AG09319 (cell line): ENCODE measurements at regions not wholly inside any gene's neighbourhood (a gene's known extent, or its start where the extent isn't known, plus 50 kb on each side); places are given as distances from the start of the nearest gene placed in this dataset.

Source experiments
- DNase-seq: peaks from one replicate; pipeline ENCODE4 v3.0.0-alpha.2; 2010; ENCODE audit warnings: low read depth; ENCODE audit errors: extremely low read depth
- CTCF ChIP-seq: IDR thresholded peaks from 2 replicates; pipeline ENCODE4 v1.5.1; 2011; ENCODE audit warnings: low read depth, mild to moderate bottlenecking, inconsistent platforms, low read length, moderate library complexity

GRCh38 chr10:124239696-124240095 is 146.3 kb upstream of the CHST15 start:
- no peak for TF ChIP-seq CTCF
- DNase-seq = no peak

- no peak for TF ChIP-seq CTCF
Observed at GRCh38 chr10:124239134-124239533, 145.7 kb upstream of the CHST15 start.

GRCh38 chr10:124238367-124238766 is 145.0 kb upstream of the CHST15 start:
- no peak for TF ChIP-seq CTCF
- DNase-seq = no peak

More at GRCh38 chr10:124239134-124239533, 145.7 kb upstream of the CHST15 start:
- DNase-seq = no peak

GRCh38 chr10:124237282-124237961 is 144.0 kb upstream of the CHST15 start:
- DNase-seq = no peak
- TF ChIP-seq CTCF = no peak

GRCh38 chr10:124236816-124237215 is 143.4 kb upstream of the CHST15 start:
- DNase-seq = no peak
- no peak for TF ChIP-seq CTCF

- no peak for DNase-seq
- no peak for TF ChIP-seq CTCF
Observed at GRCh38 chr10:124236136-124236535, 142.7 kb upstream of the CHST15 start.

- DNase-seq = no peak
- no peak for TF ChIP-seq CTCF
Observed at GRCh38 chr10:124235232-124235631, 141.8 kb upstream of the CHST15 start.
